Common myeloid progenitor, CD34-positive (primary cell): ENCODE measurements at regions not wholly inside any gene's neighbourhood (a gene's known extent, or its start where the extent isn't known, plus 50 kb on each side); places are given as distances from the start of the nearest gene placed in this dataset.

Experiments
- CTCF ChIA-PET: fragments of 350-600 bp; sonication (Branson Sonifier 250); formaldehyde crosslinking; loops from one replicate; lab custom pipeline; 2021; ENCODE audit warnings: antibody characterized with exemption; lab: Charles Lee
- POLR2A ChIA-PET: fragments of 350-600 bp; sonication (Branson Sonifier 250); formaldehyde crosslinking; loops from one replicate; lab custom pipeline; 2021; ENCODE audit warnings: antibody characterized with exemption; lab: Charles Lee
- DNase-seq, 3 donors: peaks; one replicate each; pipeline versions ENCODE4 v3.0.0 to v3.0.0-alpha.2; 2013
- H3K27ac ChIP-seq, 2 experiments: 1 replicate in 1 of 2; 2 replicates in 1 of 2; pipeline ENCODE4 v1.7.0; 2013; ENCODE audit warnings: inconsistent platforms in 2 of 2, low read length in 2 of 2, mild to moderate bottlenecking in 2 of 2, low read depth in 1 of 2, moderate library complexity in 1 of 2; ENCODE audit not compliant: severe bottlenecking in 2 of 2, insufficient read depth in 1 of 2, poor library complexity in 1 of 2
- H3K27me3 ChIP-seq, 5 experiments: replicated peaks in 2 of 5; 1 replicate in 3 of 5; 2 replicates in 2 of 5; pipeline versions ENCODE4 v1.6.1 to v1.7.0; 2013; ENCODE audit warnings: low read length in 4 of 5, mild to moderate bottlenecking in 2 of 5, moderate library complexity in 2 of 5, inconsistent platforms in 1 of 5; ENCODE audit not compliant: insufficient read depth in 5 of 5, control insufficient read depth in 4 of 5
- H3K36me3 ChIP-seq, 4 experiments: 1 replicate in 2 of 4; 2 replicates in 2 of 4; pipeline versions ENCODE4 v1.6.1 to v1.7.0; 2013; ENCODE audit warnings: low read length in 3 of 4, control low read depth in 1 of 4, mild to moderate bottlenecking in 1 of 4; ENCODE audit not compliant: control insufficient read depth in 4 of 4, insufficient read depth in 4 of 4
- H3K4me1 ChIP-seq, 4 experiments: 1 replicate in 3 of 4; 2 replicates in 1 of 4; pipeline versions ENCODE4 v1.6.1 to v1.7.1; 2013; ENCODE audit warnings: low read length in 3 of 4, mild to moderate bottlenecking in 3 of 4, control low read depth in 1 of 4, inconsistent platforms in 1 of 4, moderate library complexity in 1 of 4; ENCODE audit not compliant: control insufficient read depth in 4 of 4, insufficient read depth in 4 of 4; ENCODE audit errors: control extremely low read depth in 1 of 4
- H3K4me3 ChIP-seq, 7 experiments: 1 replicate in 4 of 7; 2 replicates in 3 of 7; pipeline versions ENCODE4 v1.5.1 to v1.7.0; 2013; ENCODE audit warnings: mild to moderate bottlenecking in 7 of 7, low read length in 6 of 7, moderate library complexity in 6 of 7, inconsistent platforms in 2 of 7, low read depth in 2 of 7, control low read depth in 1 of 7; ENCODE audit not compliant: insufficient read depth in 4 of 7, control insufficient read depth in 1 of 7; ENCODE audit errors: extremely low read depth in 1 of 7
- H3K9me3 ChIP-seq, 5 experiments: 1 replicate in 4 of 5; 2 replicates in 1 of 5; pipeline versions ENCODE4 v1.6.1 to v1.7.1; 2013; ENCODE audit warnings: low read length in 4 of 5, mild to moderate bottlenecking in 2 of 5, inconsistent platforms in 1 of 5, low read depth in 1 of 5, moderate library complexity in 1 of 5; ENCODE audit not compliant: control insufficient read depth in 4 of 5, insufficient read depth in 2 of 5; ENCODE audit errors: control extremely low read depth in 1 of 5
- WGBS: methylation state at CpG from one replicate; pipeline ENCODE4 v1.1.5; 2013; ENCODE audit not compliant: insufficient coverage; 5-methylcytosine and 5-hydroxymethylcytosine counted together

- ChIA-PET POLR2A (no interaction called here), CTCF (no interaction called here)
These were observed 889.7 kb downstream of the CDH9 start for GRCh38 chr5:26148569-26149107.

GRCh38 chr5:26143259-26143658 is 895.1 kb downstream of the CDH9 start:
- POLR2A ChIA-PET: no interaction called here

More at GRCh38 chr5:26148569-26149107, 889.7 kb downstream of the CDH9 start:
- peaks cover 0 to 3% (median 0%) of the 10 kb centered on the region in 5 experiments for H3K9me3 ChIP-seq
- H3K27ac ChIP-seq: no peak overlapping the region
- 84% methylated on average over 5 of the region's 7 CpGs for WGBS
- no peaks in the 10 kb centered on the region for H3K4me1 ChIP-seq
- no peak overlapping the region for H3K4me3 ChIP-seq
- no peaks in the 10 kb centered on the region for H3K36me3 ChIP-seq
- H3K27me3 ChIP-seq: no peaks in the 10 kb centered on the region
- DNase-seq: no peak

GRCh38 chr5:26121338-26121737 is 917.0 kb downstream of the CDH9 start:
- Histone ChIP-seq H3K27ac (no peak overlapping the region), H3K9me3 (no peaks in the 10 kb centered on the region), H3K27me3 (no peaks in the 10 kb centered on the region), H3K4me1 (no peaks in the 10 kb centered on the region), H3K4me3 (no peak overlapping the region), H3K36me3 (no peaks in the 10 kb centered on the region)
- ChIA-PET POLR2A (no interaction called here), CTCF (no interaction called here)
- 48% methylated on average over 4 of the region's 6 CpGs for WGBS
- peak in 2 of 3 donors; percentile 2 to 5 for DNase-seq

More at GRCh38 chr5:26143259-26143658, 895.1 kb downstream of the CDH9 start:
- no peaks in the 10 kb centered on the region for H3K9me3 ChIP-seq
- no peaks in the 10 kb centered on the region for H3K36me3 ChIP-seq
- no peaks in the 10 kb centered on the region for H3K4me1 ChIP-seq
- no CpG with 5 or more reads among the region's 2 CpGs for WGBS
- DNase-seq: no peak
- H3K27me3 ChIP-seq: no peaks in the 10 kb centered on the region
- H3K4me3 ChIP-seq: no peak overlapping the region
- CTCF ChIA-PET: no interaction called here
- no peak overlapping the region for H3K27ac ChIP-seq

GRCh38 chr5:26104175-26104574 is 934.2 kb downstream of the CDH9 start:
- Histone ChIP-seq H3K4me1 (no peaks in the 10 kb centered on the region), H3K27me3 (no peaks in the 10 kb centered on the region), H3K36me3 (no peaks in the 10 kb centered on the region), H3K9me3 (no peaks in the 10 kb centered on the region), H3K27ac (no peak overlapping the region), H3K4me3 (no peak overlapping the region)
- CTCF ChIA-PET: no interaction called here
- no peak for DNase-seq
- POLR2A ChIA-PET: no interaction called here
- 100% methylated on average over 1 of the region's 2 CpGs for WGBS

GRCh38 chr5:26060212-26060611 is 978.2 kb downstream of the CDH9 start:
- Histone ChIP-seq H3K27ac (no peak overlapping the region), H3K9me3 (no peaks in the 10 kb centered on the region), H3K36me3 (no peaks in the 10 kb centered on the region), H3K4me3 (no peak overlapping the region), H3K27me3 (no peaks in the 10 kb centered on the region), H3K4me1 (no peaks in the 10 kb centered on the region)
- POLR2A ChIA-PET: no interaction called here
- CTCF ChIA-PET: interaction anchor here (1.2 kb wide), 1 partner anchor 10 kb away, joined by 3 read pairs; no protein-coding TSS in a partner anchor
- DNase-seq: no peak
- no CpG with 5 or more reads among the region's 1 CpG for WGBS

GRCh38 chr5:26054594-26054993 is 983.8 kb downstream of the CDH9 start:
- no peaks in the 10 kb centered on the region for H3K27me3 ChIP-seq
- WGBS: 90% methylated on average over 1 of the region's 1 CpG
- no peaks in the 10 kb centered on the region for H3K4me1 ChIP-seq
- no peak for DNase-seq
- no peak overlapping the region for H3K4me3 ChIP-seq
- ChIA-PET POLR2A (no interaction called here), CTCF (no interaction called here)
- no peak overlapping the region for H3K27ac ChIP-seq
- no peaks in the 10 kb centered on the region for H3K9me3 ChIP-seq
- no peaks in the 10 kb centered on the region for H3K36me3 ChIP-seq

- CTCF ChIA-PET: no interaction called here
These were observed 1003.6 kb downstream of the CDH9 start for GRCh38 chr5:26034813-26035212.

More at GRCh38 chr5:26034813-26035212, 1003.6 kb downstream of the CDH9 start:
- Histone ChIP-seq H3K27me3 (no peaks in the 10 kb centered on the region), H3K9me3 (no peaks in the 10 kb centered on the region), H3K36me3 (no peaks in the 10 kb centered on the region), H3K4me1 (no peaks in the 10 kb centered on the region), H3K27ac (no peak overlapping the region), H3K4me3 (no peak overlapping the region)
- 100% methylated on average over 1 of the region's 2 CpGs for WGBS
- POLR2A ChIA-PET: no interaction called here
- DNase-seq: no peak
